GM18867 (cell line): ENCODE measurements at regions not wholly inside any gene's neighbourhood (a gene's known extent, or its start where the extent isn't known, plus 50 kb on each side); places are given as distances from the start of the nearest gene placed in this dataset.

Experiments
- ATAC-seq: cut with Tn5 transposase; IDR thresholded peaks from one replicate; pipeline ENCODE4 v1.9.1; 2021; ENCODE audit warnings: mild to moderate bottlenecking, moderate library complexity; ENCODE audit not compliant: unreplicated experiment

GRCh38 chr16:73846007-73846330 is 450.6 kb upstream of the PSMD7 start:
- no peak for ATAC-seq

GRCh38 chr16:73845238-73846006 is 451.2 kb upstream of the PSMD7 start:
- ATAC-seq: no peak

GRCh38 chr16:73840728-73841127 is 455.9 kb upstream of the PSMD7 start:
- ATAC-seq: no peak

GRCh38 chr16:73831220-73831619 is 465.4 kb upstream of the PSMD7 start:
- ATAC-seq: no peak

- no peak for ATAC-seq
Measured at GRCh38 chr16:73823205-73823849, 473.3 kb upstream of the PSMD7 start.

GRCh38 chr16:73817526-73818324 is 478.9 kb upstream of the PSMD7 start:
- ATAC-seq: no peak

- ATAC-seq: no peak
Measured at GRCh38 chr16:73813527-73813926, 483.1 kb upstream of the PSMD7 start.

GRCh38 chr16:73804456-73804855 is 492.2 kb upstream of the PSMD7 start:
- ATAC-seq: no peak

GRCh38 chr16:73798471-73798870 is 498.1 kb upstream of the PSMD7 start:
- ATAC-seq: no peak

GRCh38 chr16:73797115-73797514 is 499.5 kb upstream of the PSMD7 start:
- ATAC-seq: no peak

- no peak for ATAC-seq
Measured at GRCh38 chr16:73796241-73796640, 500.4 kb upstream of the PSMD7 start.

GRCh38 chr16:73794994-73795393 is 501.6 kb upstream of the PSMD7 start:
- ATAC-seq: no peak

- no peak for ATAC-seq
Measured at GRCh38 chr16:73793871-73794437, 502.7 kb upstream of the PSMD7 start.

- no peak for ATAC-seq
Measured at GRCh38 chr16:73793260-73793659, 503.4 kb upstream of the PSMD7 start.

GRCh38 chr16:73792199-73793020 is 504.2 kb upstream of the PSMD7 start:
- ATAC-seq: no peak

- ATAC-seq: peak; percentile 71
Measured at GRCh38 chr16:73781297-73781696, 515.3 kb upstream of the PSMD7 start.

GRCh38 chr16:73778887-73779286 is 517.7 kb upstream of the PSMD7 start:
- ATAC-seq: no peak

GRCh38 chr16:73775841-73776388 is 520.7 kb upstream of the PSMD7 start:
- ATAC-seq: no peak

- no peak for ATAC-seq
Measured at GRCh38 chr16:73771196-73772064, 525.2 kb upstream of the PSMD7 start.
